Upper lobe of right lung (tissue), 1 donor: ENCODE measurements at regions not wholly inside any gene's neighbourhood (a gene's known extent, or its start where the extent isn't known, plus 50 kb on each side); places are given as distances from the start of the nearest gene placed in this dataset.

Source experiments
- ATAC-seq: fragments of 200-7000 bp; cut with Tn5 transposase; one replicate; pipeline ENCODE4 v1.9.1; 2020; ENCODE audit warnings: mild to moderate bottlenecking, moderate library complexity
- DNase-seq: peaks from one replicate; pipeline ENCODE4 v3.0.0-alpha.2; 2020
- H3K27ac ChIP-seq: fragments of 200-600 bp; one replicate; pipeline ENCODE4 v1.8.0; 2022
- H3K27me3 ChIP-seq: fragments of 200-600 bp; one replicate; pipeline ENCODE4 v1.8.0; 2022; ENCODE audit warnings: mild to moderate bottlenecking
- H3K36me3 ChIP-seq: fragments of 200-600 bp; one replicate; pipeline ENCODE4 v1.8.0; 2022
- H3K4me1 ChIP-seq: fragments of 200-600 bp; one replicate; pipeline ENCODE4 v1.8.0; 2022
- H3K4me3 ChIP-seq: fragments of 200-600 bp; one replicate; pipeline ENCODE4 v1.8.0; 2022; ENCODE audit warnings: mild to moderate bottlenecking
- H3K9me3 ChIP-seq: fragments of 200-600 bp; one replicate; pipeline ENCODE4 v1.8.0; 2022
- CTCF ChIP-seq: fragments of 200-600 bp; IDR thresholded peaks from one replicate; pipeline ENCODE4 v1.8.0; 2022; ENCODE audit warnings: antibody characterized with exemption
- intact Hi-C: fragments of 100-400 bp; cut with DNase I; formaldehyde crosslinking; loops from one replicate; pipeline ENCODE4 v1.11.0; 2022
- donor health status: DM: no; HTN: yes; CAD: no; lungs with severe emphysema.

- TF ChIP-seq CTCF: no peak
- Histone ChIP-seq H3K36me3 (no peaks in the 10 kb centered on the region), H3K4me3 (no peak overlapping the region), H3K9me3 (no peaks in the 10 kb centered on the region), H3K4me1 (no peaks in the 10 kb centered on the region), H3K27me3 (no peaks in the 10 kb centered on the region), H3K27ac (no peak overlapping the region)
- intact Hi-C loops: no loop called here
- DNase-seq: no peak
- ATAC-seq: no peak
Observed at GRCh38 chr11:57103899-57104605, 77.7 kb upstream of the LRRC55 start.

GRCh38 chr11:57109331-57109730, 72.4 kb upstream of the LRRC55 start:
- DNase-seq (no peak), ATAC-seq (no peak)
- H3K9me3 ChIP-seq: no peaks in the 10 kb centered on the region
- no peaks in the 10 kb centered on the region for H3K27me3 ChIP-seq
- no peak overlapping the region for H3K27ac ChIP-seq
- no peaks in the 10 kb centered on the region for H3K4me1 ChIP-seq
- no peak for TF ChIP-seq CTCF
- H3K36me3 ChIP-seq: no peaks in the 10 kb centered on the region
- intact Hi-C loops: no loop called here
- H3K4me3 ChIP-seq: no peak overlapping the region

GRCh38 chr11:57111619-57112018, 70.1 kb upstream of the LRRC55 start:
- intact Hi-C loops: no loop called here
- Histone ChIP-seq H3K4me1 (no peaks in the 10 kb centered on the region), H3K4me3 (no peak overlapping the region), H3K9me3 (no peaks in the 10 kb centered on the region), H3K27ac (no peak overlapping the region), H3K27me3 (no peaks in the 10 kb centered on the region), H3K36me3 (no peaks in the 10 kb centered on the region)
- no peak for TF ChIP-seq CTCF
- no peak for ATAC-seq
- no peak for DNase-seq

- Histone ChIP-seq H3K27ac (no peak overlapping the region), H3K9me3 (no peaks in the 10 kb centered on the region), H3K4me3 (no peak overlapping the region), H3K36me3 (no peaks in the 10 kb centered on the region), H3K27me3 (no peaks in the 10 kb centered on the region), H3K4me1 (no peaks in the 10 kb centered on the region)
- intact Hi-C loops: no loop called here
- DNase-seq: no peak
- peak; percentile 65 for TF ChIP-seq CTCF
- peak; percentile 79 for ATAC-seq
Observed at GRCh38 chr11:57116654-57117053, 65.1 kb upstream of the LRRC55 start.

GRCh38 chr11:57120192-57120965, 61.4 kb upstream of the LRRC55 start:
- ATAC-seq (no peak), DNase-seq (no peak)
- no peaks in the 10 kb centered on the region for H3K27me3 ChIP-seq
- H3K4me3 ChIP-seq: no peak overlapping the region
- H3K27ac ChIP-seq: no peak overlapping the region
- no peaks in the 10 kb centered on the region for H3K36me3 ChIP-seq
- intact Hi-C loops: loop anchor here (5.0 kb wide), 1 partner anchor 127 kb away; no protein-coding TSS in a partner anchor
- H3K4me1 ChIP-seq: no peaks in the 10 kb centered on the region
- TF ChIP-seq CTCF: no peak
- no peaks in the 10 kb centered on the region for H3K9me3 ChIP-seq
